ENCODE measurements at regions not wholly inside any gene's neighbourhood (a gene's known extent, or its start where the extent isn't known, plus 50 kb on each side); places are given as distances from the start of the nearest gene placed in this dataset.

DNA sequence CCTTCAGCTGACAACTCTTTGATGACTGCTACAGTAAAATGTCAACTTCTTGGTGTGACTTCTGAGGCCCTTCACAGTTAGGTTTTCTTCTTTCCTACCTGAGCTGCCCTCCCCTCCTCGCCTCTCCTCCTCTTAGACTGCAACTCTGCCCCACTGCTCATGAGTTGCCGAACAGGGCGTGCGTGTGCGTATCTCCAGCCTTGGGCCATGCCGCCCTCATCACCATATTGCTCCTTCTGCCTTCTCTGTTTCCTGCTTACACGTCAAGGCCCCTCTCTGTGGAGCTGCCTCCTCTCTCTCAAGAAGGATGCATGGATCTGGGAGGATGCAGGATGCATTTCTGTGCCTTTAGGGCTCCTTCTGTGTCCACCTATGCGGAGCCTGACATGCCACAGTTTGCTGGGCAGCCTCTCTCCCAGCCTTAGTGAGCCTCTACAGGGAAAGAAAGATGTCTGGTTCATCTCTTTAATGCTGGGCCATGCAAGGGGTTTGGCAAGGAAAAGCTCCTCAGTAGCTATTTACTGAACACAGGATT lies 205.9 kb downstream of the RPLP1 start:
- no peaks in the 10 kb centered on the region for H3K9me3 ChIP-seq (ENCODE audit: insufficient read depth, low read depth, low read length)
- TF ChIP-seq EZH2phosphoT487 (IDR thresholded peaks at IDR 0.05; ENCODE audit: borderline replicate concordance), result no peak
- TF ChIP-seq, protein P1, sequence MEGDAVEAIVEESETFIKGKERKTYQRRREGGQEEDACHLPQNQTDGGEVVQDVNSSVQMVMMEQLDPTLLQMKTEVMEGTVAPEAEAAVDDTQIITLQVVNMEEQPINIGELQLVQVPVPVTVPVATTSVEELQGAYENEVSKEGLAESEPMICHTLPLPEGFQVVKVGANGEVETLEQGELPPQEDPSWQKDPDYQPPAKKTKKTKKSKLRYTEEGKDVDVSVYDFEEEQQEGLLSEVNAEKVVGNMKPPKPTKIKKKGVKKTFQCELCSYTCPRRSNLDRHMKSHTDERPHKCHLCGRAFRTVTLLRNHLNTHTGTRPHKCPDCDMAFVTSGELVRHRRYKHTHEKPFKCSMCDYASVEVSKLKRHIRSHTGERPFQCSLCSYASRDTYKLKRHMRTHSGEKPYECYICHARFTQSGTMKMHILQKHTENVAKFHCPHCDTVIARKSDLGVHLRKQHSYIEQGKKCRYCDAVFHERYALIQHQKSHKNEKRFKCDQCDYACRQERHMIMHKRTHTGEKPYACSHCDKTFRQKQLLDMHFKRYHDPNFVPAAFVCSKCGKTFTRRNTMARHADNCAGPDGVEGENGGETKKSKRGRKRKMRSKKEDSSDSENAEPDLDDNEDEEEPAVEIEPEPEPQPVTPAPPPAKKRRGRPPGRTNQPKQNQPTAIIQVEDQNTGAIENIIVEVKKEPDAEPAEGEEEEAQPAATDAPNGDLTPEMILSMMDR (conservative IDR thresholded peaks at IDR 0.05; ENCODE audit: low read length), result no peak
- no peak overlapping the region for H2AFZ ChIP-seq (ENCODE audit: low read length)
- no peaks in the 10 kb centered on the region for H3K9me2 ChIP-seq (replicated peaks; ENCODE audit: low read depth, low read length)
- no peak overlapping the region for H3K9ac ChIP-seq (ENCODE audit: low read depth, low read length, poor library complexity, severe bottlenecking)
- no peak overlapping the region for H3K4me3 ChIP-seq (ENCODE audit: low read length, poor library complexity, severe bottlenecking)
- no peak overlapping the region for H3K4me2 ChIP-seq (ENCODE audit: low read depth, low read length, poor library complexity, severe bottlenecking)
- no peaks in the 10 kb centered on the region for H3K79me2 ChIP-seq (ENCODE audit: insufficient read depth, low read length)
- H3K36me3 ChIP-seq (ENCODE audit: insufficient read depth, low read length), result no peaks in the 10 kb centered on the region
- H4K20me1 ChIP-seq (ENCODE audit: insufficient read depth, low read length, poor library complexity, severe bottlenecking), result no peaks in the 10 kb centered on the region
- H3K4me1 ChIP-seq (ENCODE audit: insufficient read depth, low read length, poor library complexity, severe bottlenecking), result peaks cover 5% of the 10 kb centered on the region
- H3K27me3 ChIP-seq (ENCODE audit: insufficient read depth, low read length, poor library complexity, severe bottlenecking), result no peaks in the 10 kb centered on the region
- no peaks in the 10 kb centered on the region for H3F3A ChIP-seq (ENCODE audit: low read depth)

DNA sequence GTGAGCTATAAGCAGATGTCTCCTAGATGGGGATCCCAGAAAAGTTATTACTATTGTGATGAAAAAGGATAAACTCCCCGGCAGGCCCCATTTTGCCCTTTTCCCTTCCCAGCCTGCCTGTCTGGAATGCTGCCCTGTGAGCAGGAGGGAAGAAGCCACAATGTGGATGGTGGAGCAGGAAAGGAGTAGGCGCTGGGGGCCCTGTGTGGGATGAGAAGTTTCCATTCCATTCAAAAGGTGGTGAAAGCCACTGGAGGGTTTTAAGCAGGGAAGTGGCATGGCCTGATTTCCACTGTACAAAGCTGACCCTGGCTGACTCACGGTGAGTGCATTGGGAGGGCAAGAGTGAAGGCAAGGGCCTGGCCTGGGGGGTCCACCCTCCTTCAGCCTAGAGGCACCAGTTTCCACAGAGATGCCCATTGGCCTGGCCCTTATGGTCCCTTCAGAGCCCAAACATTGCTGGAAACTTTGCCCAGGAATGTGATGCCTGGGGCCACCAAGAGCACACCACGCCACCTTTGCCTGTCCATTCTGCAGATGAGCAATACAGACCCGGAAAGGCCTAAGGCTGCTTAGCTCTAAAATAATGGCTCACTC lies 206.9 kb downstream of the RPLP1 start:
- Histone ChIP-seq H3K9me2 (replicated peaks; ENCODE audit: low read depth, low read length) (no peaks in the 10 kb centered on the region), H3K4me3 (ENCODE audit: low read length, poor library complexity, severe bottlenecking) (no peak overlapping the region), H3K36me3 (ENCODE audit: insufficient read depth, low read length) (no peaks in the 10 kb centered on the region), H4K20me1 (ENCODE audit: insufficient read depth, low read length, poor library complexity, severe bottlenecking) (no peaks in the 10 kb centered on the region), H3K9me3 (ENCODE audit: insufficient read depth, low read depth, low read length) (no peaks in the 10 kb centered on the region), H3K4me2 (ENCODE audit: low read depth, low read length, poor library complexity, severe bottlenecking) (no peak overlapping the region), H3K4me1 (ENCODE audit: insufficient read depth, low read length, poor library complexity, severe bottlenecking) (peaks cover 5% of the 10 kb centered on the region), H2AFZ (ENCODE audit: low read length) (no peak overlapping the region), H3K27me3 (ENCODE audit: insufficient read depth, low read length, poor library complexity, severe bottlenecking) (no peaks in the 10 kb centered on the region), H3K79me2 (ENCODE audit: insufficient read depth, low read length) (no peaks in the 10 kb centered on the region), H3K9ac (ENCODE audit: low read depth, low read length, poor library complexity, severe bottlenecking) (no peak overlapping the region), H3F3A (ENCODE audit: low read depth) (no peaks in the 10 kb centered on the region)
- TF ChIP-seq, protein P1 (conservative IDR thresholded peaks at IDR 0.05; ENCODE audit: low read length), result no peak
- TF ChIP-seq EZH2phosphoT487 (IDR thresholded peaks at IDR 0.05; ENCODE audit: borderline replicate concordance), result no peak

DNA sequence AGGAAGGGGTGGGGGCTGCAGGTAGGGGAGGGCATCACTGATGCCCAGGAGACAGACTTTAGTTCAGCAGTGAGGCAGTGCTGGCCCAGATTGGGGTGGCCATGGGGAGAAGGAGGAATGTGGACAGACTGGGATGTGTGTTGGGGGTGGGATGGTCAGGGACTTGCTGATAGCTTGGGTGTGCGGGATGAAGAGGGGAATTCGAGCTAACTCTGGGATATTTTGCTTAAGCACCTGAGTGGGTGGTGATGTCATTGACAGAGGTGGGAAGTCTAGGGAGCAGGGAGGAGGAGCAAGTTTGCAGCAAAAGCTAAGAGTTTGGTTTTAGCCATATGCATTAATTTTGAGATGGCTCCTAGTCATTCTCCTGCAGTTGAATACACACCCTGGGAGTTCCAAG lies 207.5 kb downstream of the RPLP1 start:
- Histone ChIP-seq H4K20me1 (ENCODE audit: insufficient read depth, low read length, poor library complexity, severe bottlenecking) (no peaks in the 10 kb centered on the region), H3K4me3 (ENCODE audit: low read length, poor library complexity, severe bottlenecking) (no peak overlapping the region), H3K9me2 (replicated peaks; ENCODE audit: low read depth, low read length) (no peaks in the 10 kb centered on the region), H3K4me1 (ENCODE audit: insufficient read depth, low read length, poor library complexity, severe bottlenecking) (peaks cover 10% of the 10 kb centered on the region), H3K27me3 (ENCODE audit: insufficient read depth, low read length, poor library complexity, severe bottlenecking) (no peaks in the 10 kb centered on the region), H3K79me2 (ENCODE audit: insufficient read depth, low read length) (no peaks in the 10 kb centered on the region), H3K36me3 (ENCODE audit: insufficient read depth, low read length) (no peaks in the 10 kb centered on the region), H3K9me3 (ENCODE audit: insufficient read depth, low read depth, low read length) (no peaks in the 10 kb centered on the region), H3K4me2 (ENCODE audit: low read depth, low read length, poor library complexity, severe bottlenecking) (no peak overlapping the region), H2AFZ (ENCODE audit: low read length) (no peak overlapping the region), H3F3A (ENCODE audit: low read depth) (no peaks in the 10 kb centered on the region), H3K9ac (ENCODE audit: low read depth, low read length, poor library complexity, severe bottlenecking) (no peak overlapping the region)
- TF ChIP-seq EZH2phosphoT487 (IDR thresholded peaks at IDR 0.05; ENCODE audit: borderline replicate concordance), result no peak
- TF ChIP-seq, protein P1 (conservative IDR thresholded peaks at IDR 0.05; ENCODE audit: low read length), result no peak

Data from Loucy (cell line).